ENCODE measurements at regions not wholly inside any gene's neighbourhood (a gene's known extent, or its start where the extent isn't known, plus 50 kb on each side); places are given as distances from the start of the nearest gene placed in this dataset.
"Not testable (repeated sequence)": the region's sequence is repeated elsewhere in the genome, so short reads cannot be mapped to it uniquely, and the experiment has no call there.

DNA sequence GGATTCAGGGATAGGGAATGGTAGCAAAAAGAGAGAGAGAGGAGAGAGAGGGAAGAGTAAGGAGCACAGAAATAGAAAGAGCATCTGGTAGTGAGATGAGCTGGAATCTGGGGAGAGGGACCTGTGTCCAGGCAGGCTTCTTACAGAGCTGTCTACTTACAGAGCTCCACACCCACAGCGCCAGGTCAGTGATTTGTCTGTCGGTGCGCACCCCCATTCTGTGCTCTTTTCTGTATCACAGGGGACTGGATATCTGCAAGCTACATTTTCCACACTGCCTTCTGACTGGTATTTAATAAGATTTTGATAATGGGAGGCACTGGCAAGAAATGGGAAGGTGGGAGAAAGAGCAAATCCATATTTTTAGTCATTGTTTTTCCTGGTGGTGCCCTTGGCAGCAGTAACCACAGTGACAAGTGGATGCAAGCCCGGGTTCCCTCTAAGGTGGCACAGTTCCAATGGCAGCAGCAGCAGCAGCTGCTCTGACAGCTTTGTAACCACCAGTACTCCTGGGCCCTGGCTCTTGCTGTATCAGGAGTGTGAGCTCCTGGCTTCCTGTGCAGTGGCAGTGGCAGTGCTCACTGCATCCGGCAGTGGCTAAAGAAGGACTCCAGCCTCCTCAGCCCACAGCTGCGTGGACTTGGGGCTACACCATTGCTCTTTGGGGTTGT is 300.5 kb downstream of the TRIML1 start:
- DNase-seq: no peak

DNA sequence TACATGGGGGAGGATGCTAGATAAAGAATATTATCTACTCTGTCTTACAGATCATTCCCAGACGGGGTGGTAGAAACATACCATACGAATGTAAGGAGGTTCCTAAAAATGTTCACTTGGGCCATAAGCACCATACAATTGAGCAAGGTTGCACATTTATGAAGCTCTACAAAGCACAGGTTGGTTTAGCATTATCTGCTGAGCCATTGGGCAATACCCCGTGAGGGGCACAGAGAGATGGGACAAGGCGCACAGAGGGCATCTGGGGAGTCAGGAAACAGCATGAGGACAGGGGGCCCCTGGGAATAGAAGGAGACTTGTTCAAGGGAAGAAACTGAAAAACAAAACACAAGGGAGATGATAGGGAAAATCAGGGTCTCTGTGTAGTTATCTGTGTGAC is 305.3 kb downstream of the TRIML1 start:
- DNase-seq: no peak

DNA sequence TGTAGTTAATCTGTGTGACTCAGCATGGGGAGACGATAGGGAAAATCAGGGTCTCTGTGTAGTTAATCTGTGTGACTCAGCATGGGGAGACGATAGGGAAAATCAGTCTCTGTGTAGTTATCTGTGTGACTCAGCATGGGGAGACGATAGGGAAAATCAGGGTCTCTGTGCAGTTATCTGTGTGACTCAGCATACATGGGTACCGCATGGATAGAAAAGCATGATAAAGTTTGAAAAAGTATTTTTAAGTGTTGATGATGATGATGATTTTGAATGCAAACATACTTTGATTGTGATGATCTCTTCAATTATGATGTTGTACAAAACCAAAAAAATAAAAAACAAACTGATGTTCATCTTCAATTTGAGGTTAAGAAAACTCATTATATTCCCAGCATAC is 309.8 kb downstream of the TRIML1 start:
- not testable (repeated sequence) for DNase-seq

DNA sequence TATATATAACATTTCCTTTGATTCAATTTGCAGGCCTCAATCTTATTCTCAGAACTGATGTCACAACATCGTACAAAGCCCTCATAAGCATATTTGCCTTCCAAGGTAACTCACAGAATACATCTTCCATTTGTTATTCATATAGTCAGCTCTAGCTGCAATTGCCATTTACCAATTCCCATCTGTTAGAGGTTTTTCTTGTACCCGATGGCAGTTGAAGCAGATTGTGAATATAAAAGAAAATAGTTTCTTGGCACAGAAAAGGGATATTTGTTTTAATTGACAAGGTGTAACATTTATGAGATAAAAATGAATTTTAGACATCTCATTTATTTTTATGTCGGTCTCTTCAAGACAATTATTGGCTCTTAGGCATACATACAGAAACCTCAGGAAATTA is 311.3 kb downstream of the TRIML1 start:
- no peak for DNase-seq

- DNase-seq: no peak
Observed at GRCh38 chr4:188452097-188452496, 312.9 kb downstream of the TRIML1 start.

DNA sequence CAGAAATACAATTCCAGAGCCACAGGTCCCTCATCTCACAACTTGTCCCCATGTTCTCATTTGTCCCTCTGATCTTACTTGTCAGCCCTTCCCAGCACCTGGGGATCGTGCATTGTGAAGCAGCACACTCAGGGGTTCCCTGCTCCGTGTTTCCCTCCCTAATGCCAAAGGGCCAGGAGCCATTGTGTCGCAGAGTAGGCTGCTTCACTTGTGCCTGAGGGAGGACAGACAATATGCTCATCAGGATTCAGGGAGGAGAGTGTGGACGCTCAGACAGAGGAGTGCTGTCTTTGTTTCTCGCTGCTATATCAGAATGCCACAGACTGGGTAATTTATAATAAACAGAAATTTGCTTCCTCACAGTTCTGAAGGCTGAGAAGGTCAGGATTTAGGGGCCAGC is 315.3 kb downstream of the TRIML1 start:
- no peak for DNase-seq

DNA sequence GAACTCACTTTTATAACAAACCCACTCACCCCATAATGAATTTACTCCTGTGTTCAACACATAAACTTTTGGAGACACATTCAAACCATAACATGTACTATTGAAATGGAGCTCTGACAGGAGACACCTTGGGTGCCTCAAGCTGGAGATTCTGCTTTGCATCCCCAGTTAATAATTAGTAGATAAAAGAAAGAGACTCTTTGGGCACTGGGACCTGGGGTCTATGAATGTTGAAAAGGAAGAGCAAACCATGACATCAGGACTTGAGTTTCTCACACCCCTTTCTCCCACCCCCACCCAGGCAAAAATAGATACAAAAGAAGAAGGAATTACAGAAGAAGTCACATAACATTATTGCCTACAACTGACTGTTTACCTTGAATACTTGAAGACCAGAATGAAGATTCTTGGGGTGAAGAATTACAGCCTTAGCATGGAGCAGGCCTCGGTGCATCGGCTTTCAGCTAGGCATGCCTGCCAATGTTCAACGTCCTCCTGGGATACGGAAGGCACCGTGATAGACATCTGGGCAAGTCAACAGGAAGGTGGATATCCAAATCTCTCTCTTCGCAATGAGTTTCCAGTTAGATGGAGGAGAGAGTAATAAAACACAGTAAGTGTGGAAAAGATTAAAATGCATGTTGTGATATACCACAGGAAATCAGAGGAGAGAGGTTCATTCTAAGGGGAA is 316.0 kb downstream of the TRIML1 start:
- DNase-seq: no peak

GRCh38 chr4:188459381-188459780 is 320.1 kb downstream of the TRIML1 start:
- DNase-seq: no peak

GRCh38 chr4:188463909-188464308 is 324.7 kb downstream of the TRIML1 start:
- DNase-seq: no peak

- DNase-seq: no peak
Observed at GRCh38 chr4:188466001-188466400, 326.8 kb downstream of the TRIML1 start.

- DNase-seq: no peak
Observed at GRCh38 chr4:188484256-188484655, 345.0 kb downstream of the TRIML1 start.

DNA sequence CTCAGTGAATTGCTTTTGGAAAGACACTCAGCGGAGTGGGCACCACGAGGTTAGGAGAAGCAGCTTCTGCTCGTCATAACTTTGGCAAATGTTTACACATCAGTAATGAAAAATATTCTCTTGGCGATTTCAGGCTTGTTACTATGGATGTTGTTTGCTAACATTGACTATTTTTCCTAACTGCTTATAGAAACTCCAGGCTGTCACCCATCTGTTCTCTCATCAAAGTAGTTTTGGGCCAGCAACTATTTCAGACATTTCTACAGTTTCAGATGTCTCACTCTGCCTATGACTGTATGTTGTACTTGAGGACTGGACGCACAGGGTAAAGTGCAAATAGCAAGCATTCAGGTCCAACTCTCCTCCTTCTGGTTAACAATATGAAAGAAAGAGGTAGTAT is 346.7 kb downstream of the TRIML1 start:
- no peak for DNase-seq

DNA sequence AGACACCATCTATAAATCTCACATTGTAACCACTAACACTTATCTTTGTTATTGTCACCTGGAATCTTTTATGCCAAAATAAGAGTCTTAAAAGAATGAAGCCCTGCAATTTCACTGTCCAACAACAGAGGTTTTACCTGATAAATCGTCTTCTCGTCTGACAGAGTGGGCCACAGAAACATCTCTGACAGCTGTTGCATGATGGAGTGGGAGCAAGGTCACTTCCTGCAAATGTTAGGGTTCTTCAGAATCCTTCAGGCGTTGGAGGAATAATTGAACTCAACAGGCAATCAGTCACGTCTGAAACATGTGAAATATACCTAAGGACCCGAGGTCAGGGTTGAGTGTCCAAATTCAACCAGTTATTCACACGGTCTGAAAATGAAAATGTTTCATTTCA is 353.6 kb downstream of the TRIML1 start:
- no peak for DNase-seq

- DNase-seq: no peak
Observed at GRCh38 chr4:188495169-188495568, 355.9 kb downstream of the TRIML1 start.

GRCh38 chr4:188511431-188511830 is 372.2 kb downstream of the TRIML1 start:
- no peak for DNase-seq

DNA sequence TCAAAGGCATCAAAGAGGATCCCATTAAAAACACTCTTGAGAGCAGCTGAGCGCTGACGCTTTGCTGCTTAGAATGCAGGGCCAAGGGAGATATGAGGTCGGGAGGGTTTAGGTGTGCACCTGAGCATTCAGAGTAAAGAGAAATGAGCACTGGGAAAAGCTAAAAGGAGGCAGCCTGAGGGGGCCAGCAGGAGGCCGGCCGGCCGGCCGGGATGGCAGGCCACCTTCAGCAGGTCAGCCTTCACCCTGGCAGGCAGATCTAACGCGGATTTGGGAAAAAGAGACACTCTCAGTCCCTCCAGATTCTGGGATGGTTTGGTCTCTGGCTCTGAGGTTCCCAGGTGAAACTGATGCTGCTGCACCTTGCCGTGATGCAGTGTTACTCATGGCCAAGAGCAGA is 393.5 kb downstream of the TRIML1 start:
- DNase-seq: no peak

DNA sequence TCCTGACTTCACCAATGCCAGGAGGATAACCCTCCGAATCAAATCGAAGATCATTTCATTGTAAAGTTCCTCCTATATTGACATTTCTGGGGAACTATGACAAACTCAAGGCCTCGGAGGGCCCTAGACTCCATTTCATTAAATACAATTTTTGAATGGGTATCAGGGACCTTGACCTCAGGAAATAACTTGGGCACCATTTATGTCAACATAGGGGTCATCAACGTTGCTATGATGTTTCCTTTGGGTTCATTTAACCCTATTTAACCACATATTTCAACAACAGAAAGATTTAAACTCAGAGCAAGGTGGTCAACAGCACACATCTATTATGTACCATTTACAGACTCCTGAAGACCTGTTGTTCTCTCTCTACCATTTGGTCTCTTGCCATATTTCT is 395.1 kb downstream of the TRIML1 start:
- DNase-seq: no peak

DNA sequence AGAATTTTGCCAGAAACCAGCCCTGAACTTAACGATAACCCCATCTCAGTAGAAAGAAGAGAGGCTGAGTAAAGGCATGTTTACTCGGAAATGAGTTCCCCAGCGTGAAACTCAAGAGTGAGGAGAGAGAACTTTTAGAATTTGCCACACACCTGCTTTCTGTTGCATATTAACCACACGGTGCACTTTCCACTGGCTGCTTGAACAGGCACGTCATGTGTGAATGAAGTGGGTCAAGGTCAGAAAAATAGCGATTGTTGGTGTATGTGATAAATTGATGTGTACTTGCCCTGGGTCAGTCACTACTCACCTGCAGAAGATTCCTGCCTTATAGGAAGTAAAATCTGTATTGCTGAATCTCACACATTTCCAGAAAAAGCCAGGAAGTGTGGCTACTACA is 395.7 kb downstream of the TRIML1 start:
- no peak for DNase-seq

DNA sequence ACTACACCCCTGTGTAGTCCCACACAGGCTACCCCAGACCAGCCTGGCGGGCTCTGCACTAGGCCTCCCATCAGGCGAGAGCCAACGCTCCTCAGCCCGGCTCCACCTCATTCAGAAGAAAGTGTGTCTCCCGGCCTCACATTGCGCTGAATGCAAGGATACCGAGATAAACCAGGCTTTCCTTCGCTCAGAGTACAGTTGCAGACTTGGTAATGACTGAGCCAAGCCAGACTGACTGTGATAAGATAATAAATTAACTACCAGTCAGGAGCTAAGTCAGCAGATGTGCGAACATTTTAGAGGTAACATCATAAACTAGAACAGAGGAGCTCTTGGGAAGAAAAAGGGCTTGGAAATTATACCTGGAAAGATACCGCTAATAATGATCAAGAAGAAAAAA is 397.6 kb downstream of the TRIML1 start:
- no peak for DNase-seq

DNA sequence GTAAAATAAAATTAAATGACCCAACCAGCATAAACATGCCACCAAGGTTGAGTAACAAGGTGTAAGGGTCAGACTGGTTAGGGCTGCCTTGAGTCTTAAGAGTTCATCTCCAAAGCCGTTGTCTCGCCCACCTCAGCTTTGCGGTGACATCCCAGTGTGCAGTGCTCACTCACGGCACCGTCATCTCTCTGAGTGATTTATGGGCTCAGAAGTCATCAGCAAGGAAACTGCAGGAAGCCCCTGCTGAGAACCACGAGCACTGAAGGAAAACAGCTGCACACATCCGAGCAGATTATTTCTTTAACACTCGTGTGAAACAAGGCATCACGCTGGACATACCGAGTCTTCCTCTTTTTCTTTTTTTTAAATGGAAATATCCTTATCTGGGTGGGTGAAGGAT is 411.1 kb downstream of the TRIML1 start:
- no peak for DNase-seq

DNA sequence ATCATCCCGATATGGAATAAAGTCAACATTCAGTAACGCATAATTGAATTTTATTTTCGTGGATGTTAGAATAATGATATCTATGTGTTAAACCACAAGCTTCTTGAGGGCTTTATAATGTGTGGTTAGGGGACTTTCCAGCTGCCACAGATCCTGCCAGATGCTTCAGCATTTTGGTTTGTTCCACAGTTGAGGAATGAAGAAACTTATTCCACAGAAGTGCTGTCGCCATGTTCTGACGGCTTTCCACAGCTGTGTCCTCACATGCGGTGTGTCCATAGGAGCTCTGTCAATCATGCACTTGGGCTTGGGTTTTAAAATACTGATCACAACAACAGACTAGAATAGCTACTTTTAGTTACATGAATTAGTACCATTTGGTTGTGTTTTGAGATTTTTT is 411.9 kb downstream of the TRIML1 start:
- DNase-seq: no peak

- no peak for DNase-seq
Observed at GRCh38 chr4:188552741-188553275, 413.6 kb downstream of the TRIML1 start.

DNA sequence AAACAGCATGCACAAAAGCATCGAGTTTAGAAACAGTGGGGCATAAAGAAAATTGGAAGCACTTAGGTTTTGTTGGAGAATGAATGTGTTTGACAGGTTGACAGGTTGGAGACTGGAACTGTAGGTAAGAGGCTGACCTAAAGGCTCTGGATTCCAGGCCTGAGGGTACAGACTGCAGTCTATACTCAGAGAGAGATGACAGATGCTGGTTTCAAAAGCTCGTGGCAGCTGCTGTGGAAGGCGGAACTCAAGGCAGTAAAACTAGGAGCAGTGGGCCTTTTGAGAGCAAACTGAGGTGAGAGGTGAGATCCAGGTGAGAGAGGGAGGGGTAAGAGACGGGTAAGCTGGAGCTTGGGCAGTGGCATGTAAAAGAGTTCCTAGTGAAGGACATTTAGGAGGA is 415.2 kb downstream of the TRIML1 start:
- no peak for DNase-seq

GRCh38 chr4:188573104-188573503 is 433.9 kb downstream of the TRIML1 start:
- no peak for DNase-seq

- DNase-seq: no peak
Observed at GRCh38 chr4:188578657-188579056, 439.4 kb downstream of the TRIML1 start.
